Upper lobe of left lung (tissue), 4 donors: ENCODE measurements at regions not wholly inside any gene's neighbourhood (a gene's known extent, or its start where the extent isn't known, plus 50 kb on each side); places are given as distances from the start of the nearest gene placed in this dataset.

Source experiments
- EP300 ChIP-seq, 4 donors: sonication (generic); formaldehyde crosslinking; IDR thresholded peaks; one replicate each; pipeline ENCODE4 v1.5.1; 2017; ENCODE audit warnings: antibody characterized with exemption in 4 of 4, control low read depth in 2 of 4
- POLR2A ChIP-seq, 4 donors: fragments of 450-650 bp; IDR thresholded peaks; one replicate each; pipeline ENCODE4 v1.5.1; 2016 to 2017; ENCODE audit warnings: antibody characterized with exemption in 4 of 4, mild to moderate bottlenecking in 2 of 4
- POLR2AphosphoS5 ChIP-seq, 2 donors: sonication (generic); formaldehyde crosslinking; IDR thresholded peaks; one replicate each; pipeline ENCODE4 v1.5.1; 2017; ENCODE audit warnings: antibody characterized with exemption in 2 of 2
- TF ChIP-seq, protein P1 (sequence below), 6 experiments: fragments of 450-650 bp in 4 of 6; fragments of 200-600 bp in 2 of 6; sonication (generic) in 2 of 6; IDR thresholded peaks; one replicate each; pipeline ENCODE4 v1.5.1; 2016 to 2019; ENCODE audit warnings: antibody characterized with exemption in 6 of 6

DNA sequence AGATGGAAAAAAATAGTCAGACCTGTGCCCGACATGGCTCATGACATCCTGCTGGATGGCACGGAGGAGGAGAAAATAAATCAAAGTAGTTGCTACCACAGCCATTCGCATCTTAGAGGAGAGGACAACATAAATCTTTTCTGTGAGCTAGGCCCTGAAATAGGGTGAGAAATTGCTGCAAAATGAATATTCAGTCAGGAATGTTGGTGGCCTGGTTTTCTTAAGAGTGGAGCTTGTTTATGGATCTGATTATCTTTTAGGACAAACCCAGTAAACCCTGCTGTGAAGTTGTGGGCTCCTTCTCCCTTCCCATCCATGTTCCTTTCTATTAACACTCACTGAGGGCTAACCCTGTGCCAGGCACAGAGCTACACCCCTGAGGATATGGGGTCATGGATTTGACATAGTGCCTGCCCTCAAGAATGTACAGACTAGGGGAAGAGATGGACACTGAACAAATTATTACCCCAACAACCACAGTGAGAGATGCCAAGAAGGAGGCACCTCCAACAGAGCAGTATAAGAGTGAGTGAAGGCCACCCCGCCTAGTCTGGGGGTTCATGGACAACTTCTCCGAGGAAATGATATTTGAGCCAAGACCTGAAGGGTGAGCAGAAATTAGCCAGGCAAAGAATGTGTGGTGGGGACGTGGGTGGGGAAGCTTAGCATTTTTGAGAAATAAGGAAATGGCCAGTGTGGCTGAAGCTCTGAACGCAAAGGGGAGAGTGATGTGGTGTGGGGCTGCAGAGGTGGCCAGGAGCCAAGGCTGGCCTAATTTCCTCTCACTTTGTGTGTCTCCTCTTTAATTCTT lies 68.9 kb upstream of the ARL8B start:
- TF ChIP-seq, protein P1, sequence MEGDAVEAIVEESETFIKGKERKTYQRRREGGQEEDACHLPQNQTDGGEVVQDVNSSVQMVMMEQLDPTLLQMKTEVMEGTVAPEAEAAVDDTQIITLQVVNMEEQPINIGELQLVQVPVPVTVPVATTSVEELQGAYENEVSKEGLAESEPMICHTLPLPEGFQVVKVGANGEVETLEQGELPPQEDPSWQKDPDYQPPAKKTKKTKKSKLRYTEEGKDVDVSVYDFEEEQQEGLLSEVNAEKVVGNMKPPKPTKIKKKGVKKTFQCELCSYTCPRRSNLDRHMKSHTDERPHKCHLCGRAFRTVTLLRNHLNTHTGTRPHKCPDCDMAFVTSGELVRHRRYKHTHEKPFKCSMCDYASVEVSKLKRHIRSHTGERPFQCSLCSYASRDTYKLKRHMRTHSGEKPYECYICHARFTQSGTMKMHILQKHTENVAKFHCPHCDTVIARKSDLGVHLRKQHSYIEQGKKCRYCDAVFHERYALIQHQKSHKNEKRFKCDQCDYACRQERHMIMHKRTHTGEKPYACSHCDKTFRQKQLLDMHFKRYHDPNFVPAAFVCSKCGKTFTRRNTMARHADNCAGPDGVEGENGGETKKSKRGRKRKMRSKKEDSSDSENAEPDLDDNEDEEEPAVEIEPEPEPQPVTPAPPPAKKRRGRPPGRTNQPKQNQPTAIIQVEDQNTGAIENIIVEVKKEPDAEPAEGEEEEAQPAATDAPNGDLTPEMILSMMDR (IDR thresholded peaks at IDR 0.05), result no peak
- no peak for TF ChIP-seq POLR2A (IDR thresholded peaks at IDR 0.05)
- TF ChIP-seq POLR2AphosphoS5 (IDR thresholded peaks at IDR 0.05), result no peak
- TF ChIP-seq EP300 (IDR thresholded peaks at IDR 0.05), result no peak
